Breast epithelium (tissue), 4 donors: ENCODE measurements at regions not wholly inside any gene's neighbourhood (a gene's known extent, or its start where the extent isn't known, plus 50 kb on each side); places are given as distances from the start of the nearest gene placed in this dataset.

Experiments used
- DNase-seq, 2 donors: peaks; one replicate each; pipeline ENCODE4 v3.0.0-alpha.2; 2019; ENCODE audit warnings: low spot score in 2 of 2
- H3K27ac ChIP-seq, 2 donors: fragments of 200-600 bp; sonication (generic) in 1 of 2; one replicate each; pipeline ENCODE4 v1.5.1; 2016 to 2019; ENCODE audit warnings: mild to moderate bottlenecking in 1 of 2
- H3K27me3 ChIP-seq, 2 donors: fragments of 200-600 bp; sonication (generic) in 1 of 2; one replicate each; pipeline versions ENCODE4 v1.5.1 to v1.6.0; 2017 to 2019; ENCODE audit warnings: control low read depth in 1 of 2, mild to moderate bottlenecking in 1 of 2
- H3K36me3 ChIP-seq: fragments of 200-600 bp; one replicate; pipeline ENCODE4 v1.5.1; 2019
- H3K4me1 ChIP-seq, 2 donors: fragments of 200-600 bp; sonication (generic); one replicate each; pipeline ENCODE4 v1.5.1; 2016 to 2019; ENCODE audit warnings: control low read depth in 1 of 2
- H3K4me3 ChIP-seq, 3 donors: fragments of 200-600 bp; sonication (generic); 1 replicate in 2 of 3; 2 replicates in 1 of 3; pipeline ENCODE4 v1.5.1; 2016 to 2019; ENCODE audit warnings: mild to moderate bottlenecking in 3 of 3, moderate library complexity in 2 of 3
- H3K9me3 ChIP-seq, 2 donors: fragments of 200-600 bp; sonication (generic) in 1 of 2; one replicate each; pipeline ENCODE4 v1.5.1; 2016 to 2019; ENCODE audit warnings: control low read depth in 1 of 2
- CTCF ChIP-seq, 3 donors: fragments of 450-650 bp; IDR thresholded peaks; one replicate each; pipeline ENCODE4 v1.5.1; 2016 to 2017; ENCODE audit warnings: antibody characterized with exemption in 3 of 3, mild to moderate bottlenecking in 3 of 3, moderate library complexity in 3 of 3
- POLR2A ChIP-seq: fragments of 450-650 bp; IDR thresholded peaks from one replicate; pipeline ENCODE4 v1.6.1; 2016; ENCODE audit warnings: antibody characterized with exemption, mild to moderate bottlenecking, moderate library complexity
- POLR2AphosphoS5 ChIP-seq, 3 donors: sonication (generic); formaldehyde crosslinking; IDR thresholded peaks; one replicate each; pipeline ENCODE4 v1.6.1; 2017; ENCODE audit warnings: antibody characterized with exemption in 3 of 3
- intact Hi-C: fragments of 100-400 bp; cut with DNase I; formaldehyde crosslinking; loops from one replicate; pipeline ENCODE4 v1.15.1; 2023; ENCODE audit warnings: low total_unique reads

- no peak for TF ChIP-seq POLR2AphosphoS5 (IDR thresholded peaks at IDR 0.05)
- no peak for TF ChIP-seq CTCF (IDR thresholded peaks at IDR 0.05)
- TF ChIP-seq POLR2A, result no peak
- H3K27ac ChIP-seq, result no peak overlapping the region
- H3K4me1 ChIP-seq, result no peaks in the 10 kb centered on the region
- no peaks in the 10 kb centered on the region for H3K9me3 ChIP-seq
- no peak for DNase-seq
- intact Hi-C loops, result no loop called here
- H3K36me3 ChIP-seq, result no peaks in the 10 kb centered on the region
- H3K27me3 ChIP-seq, result no peaks in the 10 kb centered on the region
- H3K4me3 ChIP-seq, result no peak overlapping the region
These were observed 590.5 kb upstream of the LRFN5 start for GRCh38 chr14:41016213-41016612.

GRCh38 chr14:41000350-41000749 is 606.3 kb upstream of the LRFN5 start:
- intact Hi-C loops, result no loop called here
- H3K36me3 ChIP-seq, result no peaks in the 10 kb centered on the region
- no peaks in the 10 kb centered on the region for H3K9me3 ChIP-seq
- H3K27me3 ChIP-seq, result no peaks in the 10 kb centered on the region
- H3K4me3 ChIP-seq, result no peak overlapping the region
- H3K4me1 ChIP-seq, result no peaks in the 10 kb centered on the region
- no peak overlapping the region for H3K27ac ChIP-seq
- no peak for DNase-seq
- TF ChIP-seq POLR2A, result no peak
- no peak for TF ChIP-seq CTCF (IDR thresholded peaks at IDR 0.05)
- TF ChIP-seq POLR2AphosphoS5 (IDR thresholded peaks at IDR 0.05), result no peak

- H3K36me3 ChIP-seq, result no peaks in the 10 kb centered on the region
- H3K9me3 ChIP-seq, result no peaks in the 10 kb centered on the region
- no peaks in the 10 kb centered on the region for H3K27me3 ChIP-seq
- no peak for TF ChIP-seq POLR2AphosphoS5 (IDR thresholded peaks at IDR 0.05)
- TF ChIP-seq POLR2A, result no peak
- no peak for DNase-seq
- H3K4me1 ChIP-seq, result no peaks in the 10 kb centered on the region
- intact Hi-C loops, result no loop called here
- H3K27ac ChIP-seq, result no peak overlapping the region
- H3K4me3 ChIP-seq, result no peak overlapping the region
These were observed 617.4 kb upstream of the LRFN5 start for GRCh38 chr14:40989260-40989659.

- DNase-seq, result no peak
- TF ChIP-seq POLR2AphosphoS5 (IDR thresholded peaks at IDR 0.05) (no peak), POLR2A (no peak), CTCF (IDR thresholded peaks at IDR 0.05) (no peak)
- intact Hi-C loops, result no loop called here
- no peaks in the 10 kb centered on the region for H3K27me3 ChIP-seq
- H3K4me3 ChIP-seq, result no peak overlapping the region
- H3K4me1 ChIP-seq, result no peaks in the 10 kb centered on the region
- H3K36me3 ChIP-seq, result no peaks in the 10 kb centered on the region
- no peaks in the 10 kb centered on the region for H3K9me3 ChIP-seq
- no peak overlapping the region for H3K27ac ChIP-seq
These were observed 619.2 kb upstream of the LRFN5 start for GRCh38 chr14:40987481-40987880.

- H3K27ac ChIP-seq, result no peak overlapping the region
- TF ChIP-seq POLR2AphosphoS5 (IDR thresholded peaks at IDR 0.05) (no peak), POLR2A (no peak), CTCF (IDR thresholded peaks at IDR 0.05) (no peak)
- intact Hi-C loops, result no loop called here
- H3K4me1 ChIP-seq, result no peaks in the 10 kb centered on the region
- no peak overlapping the region for H3K4me3 ChIP-seq
- H3K27me3 ChIP-seq, result no peaks in the 10 kb centered on the region
- DNase-seq, result no peak
- H3K9me3 ChIP-seq, result no peaks in the 10 kb centered on the region
- H3K36me3 ChIP-seq, result no peaks in the 10 kb centered on the region
These were observed 620.0 kb upstream of the LRFN5 start for GRCh38 chr14:40986655-40987054.

- no peaks in the 10 kb centered on the region for H3K4me1 ChIP-seq
- no peak for TF ChIP-seq POLR2A
- no peak for TF ChIP-seq CTCF (IDR thresholded peaks at IDR 0.05)
- TF ChIP-seq POLR2AphosphoS5 (IDR thresholded peaks at IDR 0.05), result no peak
- no peaks in the 10 kb centered on the region for H3K9me3 ChIP-seq
- no peak overlapping the region for H3K27ac ChIP-seq
- no peak overlapping the region for H3K4me3 ChIP-seq
- no peaks in the 10 kb centered on the region for H3K36me3 ChIP-seq
- no peaks in the 10 kb centered on the region for H3K27me3 ChIP-seq
- intact Hi-C loops, result no loop called here
- no peak for DNase-seq
These were observed 621.1 kb upstream of the LRFN5 start for GRCh38 chr14:40985584-40985983.
